ENCODE measurements at regions not wholly inside any gene's neighbourhood (a gene's known extent, or its start where the extent isn't known, plus 50 kb on each side); places are given as distances from the start of the nearest gene placed in this dataset.

DNA sequence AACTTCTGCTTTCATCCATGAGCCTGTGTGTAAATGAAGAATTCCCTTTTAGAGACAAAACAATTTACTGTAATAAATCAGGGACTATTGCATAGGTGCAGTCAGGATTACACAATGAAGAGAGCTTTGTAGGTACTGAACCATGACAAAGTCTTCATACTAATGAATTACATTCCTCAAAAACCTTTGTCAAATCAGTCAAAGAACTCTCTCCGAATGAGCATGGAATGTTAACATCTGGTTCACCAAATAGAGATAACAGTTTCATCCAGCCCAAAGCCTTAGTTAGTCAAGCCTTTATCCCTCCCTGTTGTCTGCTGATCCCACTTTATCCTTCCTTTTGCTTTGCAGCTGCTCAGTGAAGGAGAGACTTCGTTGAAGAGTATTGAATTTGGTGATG lies 62.9 kb upstream of the DMRTA1 start:
- TF ChIP-seq POLR2A (IDR thresholded peaks at IDR 0.05) (no peak), CTCF (IDR thresholded peaks at IDR 0.05) (no peak), POLR2AphosphoS5 (IDR thresholded peaks at IDR 0.05; ENCODE audit: insufficient read depth in 1 of 2, low read depth in 1 of 2) (no peak)
